NCI-H774 (cell line): ENCODE measurements at regions not wholly inside any gene's neighbourhood (a gene's known extent, or its start where the extent isn't known, plus 50 kb on each side); places are given as distances from the start of the nearest gene placed in this dataset.

Source experiments
- DNase-seq: peaks from one replicate; lab custom pipeline; 2025; lab: John Stamatoyannopoulos, UW

GRCh38 chr6:94376876-94377275 is 957.5 kb upstream of the EPHA7 start:
- no peak for DNase-seq

DNA sequence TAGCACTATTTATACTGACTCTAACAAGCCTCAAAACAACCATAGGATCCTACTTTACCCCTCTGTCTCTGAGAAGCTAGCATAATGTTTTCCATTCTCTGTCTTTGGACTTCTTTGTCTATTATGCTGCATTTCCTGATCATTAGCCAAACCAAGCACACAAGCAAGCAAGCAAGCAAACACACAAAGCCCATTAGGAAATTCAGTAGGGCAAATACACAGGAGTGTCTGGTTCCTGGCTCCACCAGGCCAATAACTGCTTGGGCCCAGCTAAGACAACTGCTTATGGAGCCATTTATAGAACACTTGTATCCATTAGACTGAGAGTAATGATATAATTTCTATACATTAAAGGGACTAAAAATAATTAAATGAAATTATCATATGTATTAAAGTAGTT is 952.9 kb upstream of the EPHA7 start:
- peak; percentile 77 for DNase-seq

DNA sequence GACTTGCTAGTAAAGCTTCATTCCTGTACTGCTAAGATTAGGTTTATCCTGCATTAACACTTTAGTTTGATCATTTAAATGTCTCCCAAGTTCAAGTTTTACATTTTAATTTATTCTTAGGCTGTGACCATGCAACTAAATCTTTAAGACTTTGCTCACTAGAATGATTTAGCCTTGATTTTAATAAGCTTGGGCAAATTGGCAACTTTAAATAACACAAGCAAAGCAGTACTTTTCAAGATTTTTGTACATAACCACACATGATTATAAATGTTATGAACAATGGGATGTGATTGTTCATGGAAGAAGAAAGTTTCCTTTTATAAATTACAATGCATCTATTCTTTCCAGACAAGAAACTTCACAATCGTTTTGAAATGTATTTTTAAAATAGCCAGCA is 948.0 kb upstream of the EPHA7 start:
- no peak for DNase-seq

DNA sequence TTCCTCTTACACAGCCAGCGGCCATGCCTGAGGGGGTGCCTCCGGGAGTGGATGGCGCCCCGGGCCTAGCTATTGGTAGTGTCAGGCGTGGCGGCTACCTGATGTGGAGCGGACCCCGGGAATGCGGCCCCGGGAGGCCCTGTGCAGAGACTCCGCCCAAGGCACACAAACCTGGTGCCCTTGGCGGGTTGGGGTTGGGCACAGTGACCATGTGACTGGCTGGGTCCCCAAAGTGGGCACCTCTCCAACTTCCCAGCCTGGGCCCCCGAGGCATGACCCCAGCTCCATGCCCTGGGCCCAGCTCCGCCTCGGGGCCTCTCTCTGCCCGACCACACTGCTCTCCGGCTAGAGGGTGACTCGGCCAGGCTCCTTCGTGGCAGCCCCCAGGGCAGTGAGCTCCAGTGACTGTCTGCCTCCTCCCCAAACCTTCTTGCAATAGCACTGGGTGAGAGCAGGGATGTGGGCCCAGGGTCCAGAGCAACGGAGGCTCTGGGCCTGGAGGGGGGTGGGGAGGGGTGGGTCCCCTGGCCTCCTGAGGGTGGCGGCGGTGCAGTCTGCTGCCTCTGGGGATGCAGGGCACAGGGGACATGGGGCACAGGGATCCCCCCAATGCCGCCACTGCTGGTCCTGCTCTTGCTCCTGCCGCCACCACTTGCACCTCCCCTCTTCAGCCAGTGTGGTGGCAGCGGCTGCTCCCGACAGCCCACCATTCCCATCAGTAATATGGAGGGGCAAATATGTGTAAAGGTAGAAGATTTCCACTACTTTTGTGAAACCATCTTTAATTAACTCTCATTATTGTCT is 942.9 kb upstream of the EPHA7 start:
- no peak for DNase-seq

DNA sequence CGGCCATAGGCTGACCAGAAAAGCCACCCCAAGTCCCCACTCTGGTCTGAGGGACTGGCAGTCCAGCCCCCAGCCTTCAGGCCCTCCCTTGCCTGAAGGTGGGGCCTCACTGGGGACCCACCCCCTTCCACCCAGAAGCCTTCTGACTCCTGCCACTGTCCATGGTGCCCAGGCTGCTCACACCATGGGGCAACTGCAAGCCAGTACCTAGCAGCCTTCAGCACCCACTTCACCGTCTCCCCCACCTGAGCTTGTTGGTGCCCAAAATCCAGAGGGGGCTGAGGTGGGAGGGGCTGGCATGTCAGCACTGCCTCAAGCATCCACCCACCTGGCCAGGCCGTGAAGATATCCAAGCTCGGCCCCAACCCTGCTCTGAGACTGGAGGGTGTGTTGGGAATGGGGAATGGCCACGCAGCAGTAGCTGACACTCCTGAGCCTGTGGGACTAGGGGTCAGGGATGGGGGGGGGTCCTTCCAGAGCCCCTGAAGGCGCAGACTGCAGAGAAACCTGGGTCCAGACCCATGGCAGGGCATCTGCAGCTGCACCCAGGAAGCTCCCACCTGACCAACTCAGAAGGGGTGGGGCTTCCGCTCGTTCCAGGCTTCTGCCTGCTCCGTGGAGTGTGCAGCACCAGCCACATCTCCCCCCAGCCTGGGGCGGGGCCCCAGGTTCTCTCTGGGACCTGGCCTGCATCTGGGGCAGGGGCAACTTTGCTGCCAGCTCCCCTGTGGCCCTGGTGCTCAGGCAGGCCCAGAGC is 942.1 kb upstream of the EPHA7 start:
- DNase-seq: no peak

DNA sequence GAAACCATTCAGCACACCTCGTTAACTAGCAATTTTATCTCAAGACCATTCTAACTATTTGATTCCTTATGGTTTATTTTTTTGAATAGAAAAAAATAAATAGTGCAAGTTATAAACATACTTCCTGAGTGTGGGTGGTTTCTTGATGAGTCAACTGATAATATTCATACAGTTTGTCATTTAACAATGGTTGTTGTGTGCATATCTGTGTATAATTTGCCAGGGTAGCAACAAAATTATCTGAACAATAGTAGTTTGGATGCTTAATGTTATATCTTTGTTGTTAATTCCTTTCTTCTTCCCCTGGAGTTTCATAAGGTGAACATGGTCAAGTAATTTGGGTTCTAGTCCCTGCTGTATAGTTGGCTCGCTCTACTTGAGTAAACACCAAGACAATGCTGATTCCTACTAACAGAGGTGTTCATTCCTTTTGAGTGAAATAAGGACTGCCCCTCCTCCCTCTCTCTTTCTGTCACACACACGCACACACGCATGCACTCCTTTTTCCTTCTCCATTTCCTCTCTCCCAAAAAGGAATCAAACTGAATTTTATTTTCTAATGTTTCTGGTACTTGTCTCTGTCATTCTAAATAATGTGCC is 938.1 kb upstream of the EPHA7 start:
- no peak for DNase-seq

DNA sequence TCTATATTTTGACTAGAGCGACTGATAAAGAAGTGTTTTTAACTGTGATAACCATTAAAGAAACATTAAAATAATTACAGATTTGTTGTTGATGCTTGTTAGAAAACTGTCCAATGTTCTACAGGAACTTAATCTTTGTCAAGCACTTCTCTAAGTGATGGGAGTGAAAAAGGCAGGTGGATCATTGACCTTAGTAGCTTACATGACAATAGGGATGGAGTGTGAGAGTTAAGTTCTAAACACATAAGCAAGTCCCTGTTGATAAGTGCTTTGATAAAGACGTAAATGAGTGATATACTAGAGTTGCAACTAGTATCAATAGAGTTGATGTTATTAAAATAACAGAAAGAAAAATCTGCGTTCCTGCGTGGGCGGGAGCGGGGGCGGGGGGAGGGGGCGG is 931.5 kb upstream of the EPHA7 start:
- DNase-seq: peak; percentile 40

- peak; percentile 75 for DNase-seq
Observed at GRCh38 chr6:94349227-94349626, 929.9 kb upstream of the EPHA7 start.

GRCh38 chr6:94344866-94345265 is 925.5 kb upstream of the EPHA7 start:
- no peak for DNase-seq

DNA sequence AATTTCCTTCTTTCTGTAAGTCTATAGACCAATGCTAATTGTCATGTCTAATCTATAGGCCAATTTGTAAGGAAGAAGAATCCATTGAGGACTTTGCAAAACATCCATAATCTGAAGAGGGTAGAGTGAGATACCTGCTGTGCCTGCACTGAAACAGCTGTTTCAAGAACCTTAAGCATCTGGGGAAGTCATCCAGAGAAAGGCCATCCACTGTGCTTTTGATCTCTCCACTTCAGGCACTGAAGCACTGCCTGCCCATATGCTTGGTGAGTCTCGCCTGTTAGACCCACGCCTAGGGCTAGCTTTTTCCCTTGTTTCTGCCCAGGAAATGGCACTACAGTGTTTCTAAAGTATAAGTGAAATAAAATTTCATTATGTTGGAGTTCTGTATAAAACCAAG is 921.8 kb upstream of the EPHA7 start:
- no peak for DNase-seq

GRCh38 chr6:94323853-94324252 is 904.5 kb upstream of the EPHA7 start:
- no peak for DNase-seq

- DNase-seq: no peak
Observed at GRCh38 chr6:94300424-94301144, 881.2 kb upstream of the EPHA7 start.

DNA sequence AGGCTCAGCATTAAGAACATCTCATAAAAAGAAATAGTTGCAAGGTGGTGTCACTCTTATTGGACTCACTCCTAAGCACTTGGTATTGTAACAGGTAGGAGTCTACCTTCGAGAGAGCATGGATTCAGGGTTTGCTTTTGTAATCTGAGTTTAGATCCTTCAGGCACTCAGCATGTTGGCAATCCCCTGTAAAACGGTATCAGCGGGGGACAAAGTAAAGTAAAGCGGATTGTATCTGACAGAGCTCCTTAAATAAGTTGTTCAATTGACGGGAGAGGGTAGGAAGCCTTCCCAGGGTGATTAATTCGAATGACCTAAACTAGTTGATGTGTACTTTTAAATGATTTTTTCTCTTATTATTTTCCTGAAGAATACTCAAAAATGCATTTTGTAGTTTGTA is 869.8 kb upstream of the EPHA7 start:
- no peak for DNase-seq

DNA sequence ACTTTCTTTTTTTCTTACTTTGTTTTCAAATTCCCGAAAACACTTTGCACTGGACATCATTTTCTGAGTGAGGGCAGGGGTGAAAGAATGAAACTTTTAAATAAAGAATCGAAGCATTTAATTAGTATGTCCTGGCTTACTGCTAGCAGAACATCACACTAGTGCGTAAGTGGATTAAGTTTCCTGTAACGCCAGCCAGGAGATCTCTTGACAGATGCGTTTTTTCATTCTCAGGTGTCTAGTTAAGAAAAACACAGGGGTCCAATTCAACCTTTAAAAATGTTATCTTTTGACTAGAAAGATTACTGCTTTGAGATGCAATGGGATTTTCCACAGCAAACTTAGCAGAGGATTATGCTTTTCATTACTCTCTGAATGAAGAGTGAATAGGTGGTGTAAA is 858.8 kb upstream of the EPHA7 start:
- DNase-seq: no peak

- DNase-seq: no peak
Observed at GRCh38 chr6:94272327-94272726, 853.0 kb upstream of the EPHA7 start.

GRCh38 chr6:94270091-94270948 is 851.0 kb upstream of the EPHA7 start:
- peak; percentile 33 for DNase-seq

- no peak for DNase-seq
Observed at GRCh38 chr6:94269256-94269655, 849.9 kb upstream of the EPHA7 start.

DNA sequence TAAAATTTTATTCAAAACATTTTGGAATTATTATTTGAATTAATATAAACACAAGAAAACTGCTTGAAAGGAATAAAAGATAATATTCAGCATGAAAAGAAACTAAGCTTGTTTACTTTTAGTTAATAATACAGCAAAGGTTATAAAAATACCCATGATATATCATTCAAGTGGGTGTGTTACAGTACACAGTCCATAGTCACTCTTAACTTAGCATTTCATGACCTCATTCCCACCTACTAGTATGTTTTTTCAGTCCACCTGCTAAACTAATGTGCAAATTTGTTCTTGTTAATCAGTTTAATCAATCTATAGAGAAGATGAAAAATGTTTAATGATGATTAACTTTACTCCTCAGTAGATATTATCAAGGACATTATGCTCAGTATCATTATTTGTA is 841.4 kb upstream of the EPHA7 start:
- DNase-seq: no peak

DNA sequence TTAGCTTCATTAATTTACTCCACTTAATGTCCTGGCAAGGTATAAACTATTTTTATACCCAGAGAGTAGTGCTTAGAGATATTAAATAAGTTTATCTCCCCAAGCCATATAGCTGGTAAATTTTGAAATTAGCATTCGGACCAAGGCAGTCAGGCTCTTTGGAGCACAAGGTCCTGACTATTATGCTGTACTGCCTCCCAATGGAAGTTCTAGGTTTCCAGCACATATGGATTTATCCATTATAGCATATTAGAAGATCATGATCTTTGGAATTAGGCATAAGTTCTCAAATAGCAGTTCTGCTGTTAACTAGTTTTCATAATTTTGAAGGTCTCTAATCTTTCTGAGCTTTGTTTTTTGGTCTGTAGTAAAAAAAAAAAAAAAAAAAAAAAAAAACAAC is 835.3 kb upstream of the EPHA7 start:
- no peak for DNase-seq

GRCh38 chr6:94251878-94252277 is 832.5 kb upstream of the EPHA7 start:
- no peak for DNase-seq

DNA sequence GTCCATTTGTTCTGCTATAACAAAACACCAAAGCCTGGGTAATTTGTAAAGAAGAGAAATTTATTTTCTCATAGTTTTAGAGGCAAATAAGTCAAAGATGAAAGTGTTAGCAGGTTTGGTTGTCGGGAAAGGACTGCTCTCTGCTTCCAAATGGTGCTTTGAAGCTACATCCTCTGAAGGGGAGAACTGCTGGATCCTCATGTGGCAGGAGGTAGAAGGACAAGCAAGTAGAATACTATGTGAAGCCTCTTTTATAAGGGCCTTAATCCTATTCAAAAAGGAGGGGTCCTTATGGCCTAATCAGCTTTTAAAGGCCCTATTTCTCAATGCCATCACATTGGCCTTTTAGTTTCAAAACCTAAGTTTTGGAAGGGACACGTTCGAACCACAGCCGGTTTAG is 826.0 kb upstream of the EPHA7 start:
- DNase-seq: no peak

DNA sequence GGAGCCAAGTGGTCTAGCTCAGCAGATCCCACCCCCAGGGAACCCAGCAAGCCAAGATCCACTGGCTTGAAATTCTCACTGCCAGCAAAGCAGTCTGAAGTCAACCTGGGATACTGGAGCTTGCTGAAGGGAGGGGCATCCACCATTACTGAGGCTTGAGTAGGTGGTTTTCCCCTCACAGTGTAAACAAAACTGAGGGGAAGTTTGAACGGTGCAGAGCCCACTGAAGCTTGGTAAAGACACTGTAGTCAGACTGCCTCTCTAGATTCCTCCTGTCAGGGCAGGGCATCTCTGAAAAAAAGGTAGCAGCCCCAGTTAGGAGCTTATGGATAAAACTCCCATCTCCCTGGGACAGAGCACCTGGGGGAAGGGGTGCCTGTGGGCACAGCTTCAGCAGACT is 819.5 kb upstream of the EPHA7 start:
- no peak for DNase-seq
